Upper lobe of left lung (tissue), 4 donors: ENCODE measurements at regions not wholly inside any gene's neighbourhood (a gene's known extent, or its start where the extent isn't known, plus 50 kb on each side); places are given as distances from the start of the nearest gene placed in this dataset.

Experiments
- CTCF ChIP-seq, 6 experiments: fragments of 450-650 bp in 4 of 6; fragments of 200-600 bp in 2 of 6; sonication (generic) in 2 of 6; IDR thresholded peaks; one replicate each; pipeline ENCODE4 v1.5.1; 2016 to 2019; ENCODE audit warnings: antibody characterized with exemption in 6 of 6
- POLR2AphosphoS5 ChIP-seq, 2 donors: sonication (generic); formaldehyde crosslinking; IDR thresholded peaks; one replicate each; pipeline ENCODE4 v1.5.1; 2017; ENCODE audit warnings: antibody characterized with exemption in 2 of 2

- TF ChIP-seq POLR2AphosphoS5 (IDR thresholded peaks at IDR 0.05) (no peak), CTCF (IDR thresholded peaks at IDR 0.05) (no peak)
Measured at GRCh38 chr5:52269401-52269800, 518.3 kb upstream of the ITGA1 start.
